BJ (cell line): ENCODE measurements at regions not wholly inside any gene's neighbourhood (a gene's known extent, or its start where the extent isn't known, plus 50 kb on each side); places are given as distances from the start of the nearest gene placed in this dataset.
"Not testable (repeated sequence)": the region's sequence is repeated elsewhere in the genome, so short reads cannot be mapped to it uniquely, and the experiment has no call there.

Experiments used
- CTCF ChIA-PET: fragments of 350-600 bp; formaldehyde crosslinking; extraction: SDS; loops from one replicate; lab custom pipeline; 2021; ENCODE audit warnings: antibody characterized with exemption, inconsistent platforms; lab: Yijun Ruan, JAX
- POLR2A ChIA-PET: fragments of 300-600 bp; sonication (Branson Sonifier 250); formaldehyde crosslinking; extraction: SDS; loops from one replicate; lab custom pipeline; 2021; ENCODE audit warnings: antibody characterized with exemption; lab: Charles Lee
- DNase-seq: peaks from one replicate; pipeline ENCODE4 v3.0.0-alpha.2; 2011; ENCODE audit warnings: low read depth
- H3K27me3 ChIP-seq: 2 replicates; pipeline ENCODE4 v1.6.0; 2011; ENCODE audit warnings: low read length; ENCODE audit not compliant: control insufficient read depth, insufficient read depth
- H3K36me3 ChIP-seq: 2 replicates; pipeline ENCODE4 v1.5.1; 2011; ENCODE audit warnings: low read length; ENCODE audit not compliant: control insufficient read depth, insufficient read depth
- H3K4me3 ChIP-seq: 2 replicates; pipeline ENCODE4 v1.5.1; 2011; ENCODE audit warnings: low read depth, mild to moderate bottlenecking, control low read depth, low read length
- CTCF ChIP-seq: IDR thresholded peaks from 2 replicates; pipeline ENCODE4 v1.5.1; 2011; ENCODE audit warnings: low read depth, mild to moderate bottlenecking, control low read depth, inconsistent platforms, low read length, moderate library complexity; ENCODE audit not compliant: insufficient read depth

- POLR2A ChIA-PET = no interaction called here
- no peaks in the 10 kb centered on the region for H3K27me3 ChIP-seq
- CTCF ChIA-PET = interaction anchor here (1.9 kb wide), 1 partner anchor 20 kb away, joined by 6 read pairs; no protein-coding TSS in a partner anchor
- H3K36me3 ChIP-seq = no peaks in the 10 kb centered on the region
- no peak for DNase-seq
- TF ChIP-seq CTCF = no peak
- H3K4me3 ChIP-seq = no peak overlapping the region
These were observed 962.8 kb downstream of the GALC start for GRCh38 chr14:87030197-87030596.

DNA sequence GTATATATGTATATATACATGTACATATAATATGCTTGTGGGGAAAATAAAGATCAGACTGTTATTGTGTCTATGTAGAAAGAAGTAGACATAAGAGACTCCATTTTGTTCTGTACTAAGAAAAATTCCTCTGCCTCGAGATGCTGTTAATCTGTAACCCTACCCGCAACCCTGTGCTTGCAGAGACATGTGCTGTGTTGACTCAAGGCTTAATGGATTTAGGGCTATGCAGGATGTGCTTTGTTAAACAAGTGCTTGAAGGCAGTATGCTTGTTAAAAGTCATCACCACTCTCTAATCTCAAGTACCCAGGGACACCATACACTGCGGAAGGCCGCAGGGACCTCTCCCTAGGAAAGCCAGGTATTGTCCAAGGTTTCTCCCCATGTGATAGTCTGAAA is 972.9 kb downstream of the GALC start:
- DNase-seq, CTCF ChIA-PET, POLR2A ChIA-PET, H3K36me3 ChIP-seq, H3K4me3 ChIP-seq, H3K27me3 ChIP-seq: not testable (repeated sequence)

GRCh38 chr14:87018294-87018693 is 974.7 kb downstream of the GALC start:
- no peak for TF ChIP-seq CTCF
- no peak for DNase-seq
- ChIA-PET POLR2A (no interaction called here), CTCF (no interaction called here)
- Histone ChIP-seq H3K4me3 (no peak overlapping the region), H3K36me3 (no peaks in the 10 kb centered on the region), H3K27me3 (no peaks in the 10 kb centered on the region)

DNA sequence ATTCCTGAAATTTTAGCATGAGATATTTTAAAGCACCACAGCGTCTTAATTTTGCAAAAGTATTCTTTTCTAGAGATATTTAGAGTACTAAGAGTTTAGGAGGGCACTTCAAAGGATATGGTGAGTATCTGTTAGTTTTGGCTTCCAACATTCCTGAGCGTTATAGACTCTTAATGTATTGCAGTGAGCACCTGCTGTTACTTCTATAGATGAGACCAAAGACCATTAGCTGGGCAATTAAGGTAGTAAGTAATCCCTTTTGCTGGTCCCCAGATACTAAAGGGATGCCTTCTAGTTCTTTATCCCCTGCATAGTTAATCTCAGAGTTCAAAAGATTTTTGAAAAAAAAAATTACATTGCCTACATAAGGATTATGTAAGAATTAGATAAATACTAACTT is 975.6 kb downstream of the GALC start:
- ChIA-PET POLR2A (no interaction called here), CTCF (no interaction called here)
- no peak for DNase-seq
- Histone ChIP-seq H3K36me3 (no peaks in the 10 kb centered on the region), H3K4me3 (no peak overlapping the region), H3K27me3 (no peaks in the 10 kb centered on the region)
- TF ChIP-seq CTCF = no peak

DNA sequence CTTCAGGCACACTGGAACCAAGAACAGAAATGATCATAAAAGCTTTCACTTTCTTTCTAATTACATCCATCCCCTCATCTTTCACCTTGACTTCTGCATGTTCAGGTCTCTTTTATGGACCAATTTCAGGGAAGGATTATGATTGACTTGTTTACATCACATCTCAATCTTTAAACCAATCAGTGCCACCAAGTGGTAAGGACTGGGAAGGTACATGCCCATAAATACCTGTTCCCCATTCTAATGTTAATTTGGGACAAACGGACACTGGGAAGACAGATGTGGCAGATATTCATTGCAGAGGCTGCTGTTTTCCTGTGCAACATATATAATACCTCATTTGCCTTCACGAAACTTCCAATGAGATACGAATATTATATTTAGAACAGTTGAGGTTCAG is 978.1 kb downstream of the GALC start:
- no peak overlapping the region for H3K4me3 ChIP-seq
- TF ChIP-seq CTCF = peak; percentile 21; the same call in 1 of the 2 replicates
- ChIA-PET POLR2A (no interaction called here), CTCF (interaction anchor here (3.0 kb wide), 1 partner anchor 34 kb away, joined by 9 read pairs; no protein-coding TSS in a partner anchor)
- H3K27me3 ChIP-seq = no peaks in the 10 kb centered on the region
- H3K36me3 ChIP-seq = no peaks in the 10 kb centered on the region
- no peak for DNase-seq

DNA sequence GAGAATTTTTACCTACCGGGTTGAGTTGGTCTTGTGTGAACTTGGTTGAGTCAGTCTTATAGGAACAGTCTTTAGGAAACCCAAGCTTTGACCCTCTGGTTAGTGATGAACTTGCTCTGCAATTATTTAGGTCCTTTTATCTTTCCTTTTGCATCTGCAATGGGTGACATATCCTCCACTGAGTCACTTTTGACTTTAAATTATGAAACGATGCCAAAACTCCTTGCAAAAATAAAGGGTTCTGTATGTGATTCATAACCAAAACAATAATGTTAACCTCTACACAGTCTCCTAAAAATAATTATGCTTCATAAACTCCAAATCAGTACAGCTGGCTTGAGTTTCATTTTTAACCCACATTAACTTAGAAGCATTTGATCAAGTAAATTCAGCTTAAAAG is 979.4 kb downstream of the GALC start:
- POLR2A ChIA-PET = no interaction called here
- no peak for TF ChIP-seq CTCF
- peak; percentile 60 for DNase-seq
- H3K4me3 ChIP-seq = no peak overlapping the region
- CTCF ChIA-PET = interaction anchor here (3.0 kb wide), 1 partner anchor 36 kb away, joined by 9 read pairs; no protein-coding TSS in a partner anchor
- H3K36me3 ChIP-seq = no peaks in the 10 kb centered on the region
- H3K27me3 ChIP-seq = no peaks in the 10 kb centered on the region
